ENCODE measurements at regions not wholly inside any gene's neighbourhood (a gene's known extent, or its start where the extent isn't known, plus 50 kb on each side); places are given as distances from the start of the nearest gene placed in this dataset.

DNA sequence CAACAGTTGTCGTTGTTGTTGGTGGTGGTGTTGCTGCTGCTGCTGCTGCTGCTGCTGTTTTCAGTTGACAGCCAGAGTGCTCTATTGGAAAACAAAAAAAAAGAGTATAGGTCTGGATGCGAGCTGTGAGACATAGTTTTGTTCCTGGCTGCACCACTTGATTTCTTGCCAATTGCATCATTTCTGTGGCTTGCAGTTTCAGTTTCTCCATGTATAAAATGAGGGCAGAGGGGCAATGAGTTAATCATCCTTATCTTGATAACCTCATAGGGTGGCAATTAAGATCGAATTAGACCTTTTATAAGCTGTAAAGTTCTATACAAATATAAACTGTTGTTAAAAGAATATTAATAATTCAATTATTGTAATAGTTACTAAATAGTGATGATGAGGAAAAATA, 156.7 kb downstream of the DMRTA2 start:
- no peaks in the 10 kb centered on the region for H3K79me2 ChIP-seq (ENCODE audit: insufficient read depth)
- H2AFZ ChIP-seq, result no peak overlapping the region
- H3K27me3 ChIP-seq (replicated peaks; ENCODE audit: insufficient read depth), result peaks cover 10% of the 10 kb centered on the region; the same call in 1 of the 2 replicates
- no peak for TF ChIP-seq EZH2phosphoT487 (IDR thresholded peaks at IDR 0.05; ENCODE audit: insufficient read depth, low read depth)
- TF ChIP-seq EZH2 (IDR thresholded peaks at IDR 0.05; ENCODE audit: insufficient read depth, poor library complexity, severe bottlenecking), result no peak
- peak overlapping the region; percentile 30 for H3K4me3 ChIP-seq
- H3K36me3 ChIP-seq (ENCODE audit: low read depth), result no peaks in the 10 kb centered on the region
- H3K9ac ChIP-seq, result peak overlapping the region; percentile 48
- H3F3A ChIP-seq (ENCODE audit: insufficient read depth), result peaks cover 16% of the 10 kb centered on the region; the same call in 1 of the 2 replicates
- no peaks in the 10 kb centered on the region for H4K20me1 ChIP-seq (ENCODE audit: insufficient read depth)
- DNase-seq, result peak; percentile 78
- in situ Hi-C loops (cut with MboI), result no loop called here
- H3K27ac ChIP-seq, result peak overlapping the region; percentile 73
- no peaks in the 10 kb centered on the region for H3K9me2 ChIP-seq (ENCODE audit: insufficient read depth)
- H3K9me3 ChIP-seq (ENCODE audit: low read depth), result no peaks in the 10 kb centered on the region
- 2 to 3% methylated on average over 3 of the region's 3 CpGs for WGBS, 2 experiments (ENCODE audit: low coverage in 1 of 2, low lambda C conversion rate in 2 of 2, missing lambda C conversion rate in 2 of 2)
- H3K4me1 ChIP-seq (ENCODE audit: insufficient read depth), result peaks cover 15% of the 10 kb centered on the region
- H3K4me2 ChIP-seq (ENCODE audit: unreplicated experiment), result peak overlapping the region; percentile 75

DNA sequence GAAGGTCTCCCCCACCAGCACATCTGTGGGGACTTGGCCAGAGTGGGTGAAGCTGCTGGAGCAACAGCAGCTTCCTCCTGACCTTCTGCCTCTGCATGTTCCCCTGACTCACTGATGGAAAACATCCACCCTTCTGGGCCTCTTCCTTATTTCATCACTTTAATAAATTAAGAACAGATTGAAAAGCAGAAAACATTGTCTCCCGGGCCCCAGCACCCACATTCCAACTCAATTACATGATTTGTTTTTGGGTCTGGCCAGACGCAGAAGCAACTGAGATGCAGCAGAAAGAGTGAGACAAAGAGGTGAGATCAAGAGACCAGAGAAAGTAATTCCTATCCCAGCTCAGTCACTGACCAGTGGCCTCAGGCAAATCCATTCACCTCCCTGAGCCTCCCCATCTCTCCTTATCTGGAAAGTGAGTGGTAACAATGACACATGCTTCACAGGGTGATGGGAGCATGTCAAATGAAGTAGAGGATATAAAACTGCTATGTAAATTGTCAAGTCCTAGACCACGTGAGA, 157.1 kb downstream of the ELAVL4 start:
- Histone ChIP-seq H3K27ac (peak overlapping the region; percentile 73), H3K36me3 (ENCODE audit: low read depth) (no peaks in the 10 kb centered on the region), H3K79me2 (ENCODE audit: insufficient read depth) (no peaks in the 10 kb centered on the region), H3K4me2 (ENCODE audit: unreplicated experiment) (peak overlapping the region; percentile 75), H3K9me3 (ENCODE audit: low read depth) (no peaks in the 10 kb centered on the region), H3K27me3 (replicated peaks; ENCODE audit: insufficient read depth) (peaks cover 10% of the 10 kb centered on the region; the same call in 1 of the 2 replicates), H3K4me1 (ENCODE audit: insufficient read depth) (peaks cover 15% of the 10 kb centered on the region), H3K9ac (peak overlapping the region; percentile 48), H2AFZ (0 out of 2 replicates have a peak overlapping the region, but pooled peaks have one; percentile 8), H3K9me2 (ENCODE audit: insufficient read depth) (no peaks in the 10 kb centered on the region), H3K4me3 (peak overlapping the region; percentile 30), H3F3A (ENCODE audit: insufficient read depth) (peaks cover 16% of the 10 kb centered on the region; the same call in 1 of the 2 replicates), H4K20me1 (ENCODE audit: insufficient read depth) (no peaks in the 10 kb centered on the region)
- in situ Hi-C loops (cut with MboI), result no loop called here
- DNase-seq, result peak; percentile 88
- TF ChIP-seq EZH2phosphoT487 (IDR thresholded peaks at IDR 0.05; ENCODE audit: insufficient read depth, low read depth) (peak; percentile 81; the same call in 1 of the 2 replicates), EZH2 (IDR thresholded peaks at IDR 0.05; ENCODE audit: insufficient read depth, poor library complexity, severe bottlenecking) (no peak)
- 0% methylated on average over 3 of the region's 3 CpGs for WGBS, 2 experiments (ENCODE audit: low coverage in 1 of 2, low lambda C conversion rate in 2 of 2, missing lambda C conversion rate in 2 of 2)

DNA sequence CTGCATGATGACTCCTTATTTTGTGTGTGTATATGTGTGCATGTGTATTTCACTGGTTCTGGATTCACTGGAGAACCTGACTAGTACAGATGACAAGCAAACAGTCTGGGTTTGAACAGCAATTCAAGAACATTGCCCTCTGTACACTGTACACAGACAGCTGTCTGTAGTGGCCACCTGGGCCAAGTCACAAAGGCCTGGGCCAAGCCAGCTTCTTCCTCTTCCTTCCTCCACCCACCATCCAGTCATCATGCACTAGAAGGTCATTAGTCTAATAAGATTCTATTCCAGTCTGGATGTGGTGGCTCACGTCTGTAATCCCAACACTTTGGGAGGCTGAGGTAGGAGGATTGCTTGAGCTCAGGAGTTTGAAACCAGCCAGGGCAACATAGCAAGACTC, 155.9 kb downstream of the ELAVL4 start:
- Histone ChIP-seq H3K79me2 (ENCODE audit: insufficient read depth) (no peaks in the 10 kb centered on the region), H4K20me1 (ENCODE audit: insufficient read depth) (no peaks in the 10 kb centered on the region), H3K4me1 (ENCODE audit: insufficient read depth) (peaks cover 15% of the 10 kb centered on the region), H3K9me2 (ENCODE audit: insufficient read depth) (no peaks in the 10 kb centered on the region), H2AFZ (no peak overlapping the region), H3K9me3 (ENCODE audit: low read depth) (no peaks in the 10 kb centered on the region), H3K27ac (no peak overlapping the region), H3K27me3 (replicated peaks; ENCODE audit: insufficient read depth) (peaks cover 3% of the 10 kb centered on the region; the same call in 1 of the 2 replicates), H3K4me3 (no peak overlapping the region), H3K36me3 (ENCODE audit: low read depth) (no peaks in the 10 kb centered on the region), H3K4me2 (ENCODE audit: unreplicated experiment) (no peak overlapping the region), H3F3A (ENCODE audit: insufficient read depth) (peaks cover 16% of the 10 kb centered on the region; the same call in 1 of the 2 replicates), H3K9ac (no peak overlapping the region)
- TF ChIP-seq EZH2phosphoT487 (IDR thresholded peaks at IDR 0.05; ENCODE audit: insufficient read depth, low read depth) (no peak), EZH2 (IDR thresholded peaks at IDR 0.05; ENCODE audit: insufficient read depth, poor library complexity, severe bottlenecking) (no peak)
- no peak for DNase-seq
- WGBS, 2 experiments (ENCODE audit: low coverage in 1 of 2, low lambda C conversion rate in 2 of 2, missing lambda C conversion rate in 2 of 2), result 81 to 90% methylated on average over 1 of the region's 1 CpG
- in situ Hi-C loops (cut with MboI), result no loop called here

DNA sequence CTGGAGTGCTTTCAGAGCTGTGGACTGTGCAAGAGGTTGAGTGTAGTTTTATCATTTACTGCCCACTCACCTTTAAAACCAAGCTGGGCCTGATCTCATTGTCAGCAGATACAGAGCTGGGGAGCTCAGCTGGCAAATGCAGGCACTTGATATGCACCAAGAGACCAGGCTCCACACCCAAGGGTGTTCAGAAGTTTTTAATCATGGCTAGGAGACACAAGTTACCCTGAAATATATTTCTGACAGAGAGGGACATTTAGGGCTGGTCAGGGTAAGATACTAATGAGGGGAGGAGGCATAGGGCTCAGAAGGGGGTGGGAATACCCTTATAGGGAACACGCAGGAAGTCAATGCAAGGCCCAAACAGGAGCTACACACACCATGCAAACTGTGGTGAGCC, 153.7 kb downstream of the ELAVL4 start:
- TF ChIP-seq EZH2phosphoT487 (IDR thresholded peaks at IDR 0.05; ENCODE audit: insufficient read depth, low read depth) (no peak), EZH2 (IDR thresholded peaks at IDR 0.05; ENCODE audit: insufficient read depth, poor library complexity, severe bottlenecking) (no peak)
- Histone ChIP-seq H3K9me2 (ENCODE audit: insufficient read depth) (no peaks in the 10 kb centered on the region), H3K27me3 (replicated peaks; ENCODE audit: insufficient read depth) (peaks cover 12% of the 10 kb centered on the region; the same call in 1 of the 2 replicates), H3K9ac (no peak overlapping the region), H3F3A (ENCODE audit: insufficient read depth) (peaks cover 16% of the 10 kb centered on the region; the same call in 1 of the 2 replicates), H3K9me3 (ENCODE audit: low read depth) (no peaks in the 10 kb centered on the region), H2AFZ (no peak overlapping the region), H3K4me3 (no peak overlapping the region), H3K79me2 (ENCODE audit: insufficient read depth) (no peaks in the 10 kb centered on the region), H3K4me2 (ENCODE audit: unreplicated experiment) (no peak overlapping the region), H3K4me1 (ENCODE audit: insufficient read depth) (peaks cover 15% of the 10 kb centered on the region), H3K36me3 (ENCODE audit: low read depth) (no peaks in the 10 kb centered on the region), H3K27ac (no peak overlapping the region), H4K20me1 (ENCODE audit: insufficient read depth) (no peaks in the 10 kb centered on the region)
- no peak for DNase-seq
- WGBS, 2 experiments (ENCODE audit: low coverage in 1 of 2, low lambda C conversion rate in 2 of 2, missing lambda C conversion rate in 2 of 2), result 64 to 69% methylated on average over 1 of the region's 1 CpG
- in situ Hi-C loops (cut with MboI), result no loop called here

Data from GM23248 (cell line).